NT2/D1 (cell line): ENCODE measurements at regions not wholly inside any gene's neighbourhood (a gene's known extent, or its start where the extent isn't known, plus 50 kb on each side); places are given as distances from the start of the nearest gene placed in this dataset.

Experiments
- SUZ12 ChIP-seq: IDR thresholded peaks from 2 replicates; pipeline ENCODE4 v1.6.1; 2011; ENCODE audit not compliant: insufficient read length, insufficient read depth; ENCODE audit errors: extremely low read depth
- YY1 ChIP-seq: IDR thresholded peaks from 2 replicates; pipeline ENCODE4 v1.6.1; 2011; ENCODE audit not compliant: insufficient read length, insufficient read depth

DNA sequence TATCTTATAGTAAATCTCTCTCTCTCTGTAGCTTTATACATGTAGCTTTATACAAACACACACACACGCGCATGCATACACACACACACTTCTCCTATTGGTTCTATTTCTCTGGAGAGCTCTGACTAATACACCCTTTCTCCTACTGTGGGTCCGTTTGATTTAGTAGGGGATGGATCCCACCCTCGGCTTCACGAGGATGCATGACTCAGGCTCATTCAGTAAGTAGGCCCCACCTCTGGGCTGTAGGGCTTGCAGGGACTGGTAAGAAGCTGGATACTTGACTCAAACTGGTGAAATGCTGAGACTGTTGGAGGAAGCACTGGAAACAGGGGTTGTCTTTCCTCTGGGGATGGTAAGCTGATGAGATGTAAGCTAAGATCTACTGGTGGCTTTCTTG is 98.7 kb downstream of the SLC24A2 start:
- no peak for TF ChIP-seq SUZ12
- no peak for TF ChIP-seq YY1
